SH-SY5Y (cell line): ENCODE measurements at regions not wholly inside any gene's neighbourhood (a gene's known extent, or its start where the extent isn't known, plus 50 kb on each side); places are given as distances from the start of the nearest gene placed in this dataset.

Experiments
- GATA2 ChIP-seq: IDR thresholded peaks from 2 replicates; pipeline ENCODE4 v1.6.1; 2011; ENCODE audit warnings: mild to moderate bottlenecking, low read depth, low read length
- GATA3 ChIP-seq: IDR thresholded peaks from 2 replicates; pipeline ENCODE4 v1.6.1; 2011; ENCODE audit warnings: low read depth, mild to moderate bottlenecking, low read length, moderate library complexity

GRCh38 chr4:20196476-20196875 is 55.2 kb upstream of the SLIT2 start:
- no peak for TF ChIP-seq GATA2
- no peak for TF ChIP-seq GATA3
